ENCODE measurements at regions not wholly inside any gene's neighbourhood (a gene's known extent, or its start where the extent isn't known, plus 50 kb on each side); places are given as distances from the start of the nearest gene placed in this dataset.
"Not testable (repeated sequence)": the region's sequence is repeated elsewhere in the genome, so short reads cannot be mapped to it uniquely, and the experiment has no call there.

- DNase-seq (ENCODE audit: low read depth in 2 of 2), result no peak
These were observed 359.3 kb downstream of the ADGRD1 start for GRCh38 chr12:131312793-131313545.

GRCh38 chr12:131313635-131314034 is 359.9 kb downstream of the ADGRD1 start:
- no peak for DNase-seq (ENCODE audit: low read depth in 2 of 2)

GRCh38 chr12:131314524-131315090 is 360.9 kb downstream of the ADGRD1 start:
- DNase-seq (ENCODE audit: low read depth in 2 of 2), result no peak

- DNase-seq (ENCODE audit: low read depth in 2 of 2), result no peak
These were observed 361.9 kb downstream of the ADGRD1 start for GRCh38 chr12:131315601-131316000.

GRCh38 chr12:131316388-131316787 is 362.7 kb downstream of the ADGRD1 start:
- DNase-seq (ENCODE audit: low read depth in 2 of 2), result no peak

- DNase-seq (ENCODE audit: low read depth in 2 of 2), result no peak
These were observed 364.5 kb downstream of the ADGRD1 start for GRCh38 chr12:131318045-131318685.

- no peak for DNase-seq (ENCODE audit: low read depth in 2 of 2)
These were observed 368.3 kb downstream of the ADGRD1 start for GRCh38 chr12:131321988-131322387.

- not testable (repeated sequence) for DNase-seq (ENCODE audit: low read depth in 2 of 2)
These were observed 368.8 kb downstream of the ADGRD1 start for GRCh38 chr12:131322460-131322859.

GRCh38 chr12:131323879-131324278 is 370.2 kb downstream of the ADGRD1 start:
- no peak for DNase-seq (ENCODE audit: low read depth in 2 of 2)

- no peak for DNase-seq (ENCODE audit: low read depth in 2 of 2)
These were observed 374.1 kb downstream of the ADGRD1 start for GRCh38 chr12:131327521-131328488.

- DNase-seq (ENCODE audit: low read depth in 2 of 2), result not testable (repeated sequence)
These were observed 375.4 kb downstream of the ADGRD1 start for GRCh38 chr12:131328861-131329845.

- DNase-seq (ENCODE audit: low read depth in 2 of 2), result no peak
These were observed 376.6 kb downstream of the ADGRD1 start for GRCh38 chr12:131330106-131330815.

- DNase-seq (ENCODE audit: low read depth in 2 of 2), result no peak
These were observed 377.5 kb downstream of the ADGRD1 start for GRCh38 chr12:131331148-131331750.

GRCh38 chr12:131332224-131332623 is 378.5 kb downstream of the ADGRD1 start:
- DNase-seq (ENCODE audit: low read depth in 2 of 2), result no peak

GRCh38 chr12:131333136-131333535 is 377.8 kb upstream of the SFSWAP start:
- no peak for DNase-seq (ENCODE audit: low read depth in 2 of 2)

- DNase-seq (ENCODE audit: low read depth in 2 of 2), result no peak
These were observed 377.1 kb upstream of the SFSWAP start for GRCh38 chr12:131333621-131334440.

GRCh38 chr12:131334835-131335234 is 376.1 kb upstream of the SFSWAP start:
- no peak for DNase-seq (ENCODE audit: low read depth in 2 of 2)

- DNase-seq (ENCODE audit: low read depth in 2 of 2), result no peak
These were observed 375.4 kb upstream of the SFSWAP start for GRCh38 chr12:131335456-131335855.

- DNase-seq (ENCODE audit: low read depth in 2 of 2), result not testable (repeated sequence)
These were observed 373.0 kb upstream of the SFSWAP start for GRCh38 chr12:131337861-131338260.
